PC-9 (cell line): ENCODE measurements at regions not wholly inside any gene's neighbourhood (a gene's known extent, or its start where the extent isn't known, plus 50 kb on each side); places are given as distances from the start of the nearest gene placed in this dataset.

Experiments used
- BruUV-seq: library from RNA; stranded (reverse); fragments of 400-500 nt; replicated peaks from 2 replicates; lab custom pipeline; 2021; lab: Mats Ljungman, UMichigan
- CTCF ChIA-PET: fragments of 300-600 bp; sonication (Branson Sonifier 250); formaldehyde crosslinking; loops from one replicate; lab custom pipeline; 2022; ENCODE audit warnings: antibody characterized with exemption; lab: Charles Lee
- POLR2A ChIA-PET: fragments of 300-600 bp; sonication (Branson Sonifier 250); formaldehyde crosslinking; loops from one replicate; lab custom pipeline; 2022; ENCODE audit warnings: antibody characterized with exemption; ENCODE audit not compliant: unreplicated experiment; lab: Charles Lee
- DNase-seq, 2 experiments: peaks; one replicate each; pipeline versions ENCODE4 v3.0.0 to v3.0.0-alpha.2; 2015 to 2022; ENCODE audit warnings: mixed read lengths in 1 of 2
- H2AFZ ChIP-seq: fragments of 200-600 bp; sonication (generic); 2 replicates; pipeline ENCODE4 v1.8.1; 2017; ENCODE audit warnings: antibody characterized with exemption
- H3F3A ChIP-seq: fragments of 200-600 bp; sonication (generic); 2 replicates; pipeline ENCODE4 v1.8.1; 2017; ENCODE audit warnings: antibody characterized with exemption, mild to moderate bottlenecking, low read depth; ENCODE audit not compliant: insufficient read depth
- H3K27ac ChIP-seq: fragments of 200-600 bp; sonication (generic); 2 replicates; pipeline ENCODE4 v1.6.1; 2016; ENCODE audit warnings: mixed run types
- H3K27me3 ChIP-seq: fragments of 200-600 bp; sonication (generic); 2 replicates; pipeline ENCODE4 v1.6.1; 2016; ENCODE audit warnings: low read depth, mixed run types; ENCODE audit not compliant: insufficient read depth
- H3K36me3 ChIP-seq: fragments of 200-600 bp; sonication (generic); 2 replicates; pipeline ENCODE4 v1.6.1; 2016; ENCODE audit warnings: low read depth, mixed run types
- H3K4me1 ChIP-seq: fragments of 200-600 bp; sonication (generic); replicated peaks from 2 replicates; pipeline ENCODE4 v1.6.1; 2016; ENCODE audit warnings: mixed run types; ENCODE audit not compliant: insufficient read depth
- H3K4me2 ChIP-seq: fragments of 200-600 bp; sonication (generic); 2 replicates; pipeline ENCODE4 v1.6.1; 2017; ENCODE audit warnings: mixed run types
- H3K4me3 ChIP-seq: fragments of 200-600 bp; sonication (generic); 2 replicates; pipeline ENCODE4 v1.6.1; 2016; ENCODE audit warnings: mixed run types
- H3K79me2 ChIP-seq: fragments of 200-600 bp; sonication (generic); 2 replicates; pipeline ENCODE4 v1.6.1; 2017; ENCODE audit warnings: low read depth, mixed run types
- H3K9me2 ChIP-seq: fragments of 200-600 bp; sonication (generic); 2 replicates; pipeline ENCODE4 v1.8.1; 2017; ENCODE audit warnings: mild to moderate bottlenecking; ENCODE audit not compliant: insufficient read depth
- H3K9me3 ChIP-seq: fragments of 200-600 bp; sonication (generic); 2 replicates; pipeline ENCODE4 v1.8.1; 2016; ENCODE audit warnings: low read depth; ENCODE audit not compliant: insufficient read depth
- H4K20me1 ChIP-seq: fragments of 200-600 bp; sonication (generic); 2 replicates; pipeline ENCODE4 v1.8.1; 2017; ENCODE audit not compliant: insufficient read depth
- EZH2 ChIP-seq: fragments of 200-600 bp; sonication (generic); IDR thresholded peaks from 2 replicates; pipeline ENCODE4 v1.8.0; 2017; ENCODE audit warnings: antibody characterized with exemption, low read depth
- intact Hi-C: fragments of 100-400 bp; cut with micrococcal nuclease; formaldehyde crosslinking; loops from one replicate; pipeline ENCODE4 v1.10.0; 2022; ENCODE audit not compliant: unreplicated experiment
- TF ChIP-seq, protein P1 (sequence below): fragments of 200-600 bp; sonication (generic); conservative IDR thresholded peaks from 2 replicates; pipeline ENCODE4 v1.6.1; 2017; ENCODE audit warnings: mixed run types, antibody characterized with exemption, mild to moderate bottlenecking, moderate library complexity

DNA sequence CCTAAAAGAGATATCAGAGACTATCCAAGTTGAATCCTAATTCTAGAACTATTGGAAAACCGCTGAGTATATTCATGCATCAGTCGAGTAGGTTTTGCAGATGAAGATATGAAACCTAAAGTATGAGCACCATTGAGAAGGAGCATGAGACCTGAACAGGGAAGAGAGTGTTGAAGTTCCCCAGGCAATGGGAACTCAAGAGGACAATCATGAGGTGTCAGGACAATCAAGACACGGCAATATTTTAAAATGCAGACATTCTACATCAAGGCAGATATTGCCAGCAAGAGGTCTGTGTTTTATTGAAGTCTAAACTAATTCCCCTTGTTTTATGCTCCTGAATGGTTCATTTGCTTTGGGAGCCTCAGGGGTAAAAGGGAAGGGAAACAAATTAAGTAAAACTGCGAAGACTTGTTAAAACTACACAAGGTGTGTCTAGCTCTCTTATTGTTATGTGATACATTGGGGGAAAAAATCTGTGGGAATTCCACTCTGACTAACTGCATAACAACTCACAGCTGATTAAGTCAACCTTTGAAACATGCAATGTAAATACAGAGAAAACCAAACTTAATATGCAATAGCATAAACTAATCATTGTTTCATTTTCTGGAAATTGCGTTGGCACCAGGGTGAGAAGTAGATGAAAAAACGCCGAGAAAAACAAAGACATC is 347.9 kb upstream of the ADGRL2 start:
- no TSS peak for BruUV-seq
- Histone ChIP-seq H3F3A (no peaks in the 10 kb centered on the region), H4K20me1 (no peaks in the 10 kb centered on the region), H3K79me2 (no peaks in the 10 kb centered on the region), H3K4me1 (no peaks in the 10 kb centered on the region), H3K36me3 (no peaks in the 10 kb centered on the region), H3K27me3 (no peaks in the 10 kb centered on the region), H3K4me3 (no peak overlapping the region), H3K4me2 (no peak overlapping the region), H3K27ac (no peak overlapping the region), H2AFZ (no peak overlapping the region), H3K9me2 (no peaks in the 10 kb centered on the region), H3K9me3 (no peaks in the 10 kb centered on the region)
- no peak for TF ChIP-seq EZH2
- TF ChIP-seq, protein P1, sequence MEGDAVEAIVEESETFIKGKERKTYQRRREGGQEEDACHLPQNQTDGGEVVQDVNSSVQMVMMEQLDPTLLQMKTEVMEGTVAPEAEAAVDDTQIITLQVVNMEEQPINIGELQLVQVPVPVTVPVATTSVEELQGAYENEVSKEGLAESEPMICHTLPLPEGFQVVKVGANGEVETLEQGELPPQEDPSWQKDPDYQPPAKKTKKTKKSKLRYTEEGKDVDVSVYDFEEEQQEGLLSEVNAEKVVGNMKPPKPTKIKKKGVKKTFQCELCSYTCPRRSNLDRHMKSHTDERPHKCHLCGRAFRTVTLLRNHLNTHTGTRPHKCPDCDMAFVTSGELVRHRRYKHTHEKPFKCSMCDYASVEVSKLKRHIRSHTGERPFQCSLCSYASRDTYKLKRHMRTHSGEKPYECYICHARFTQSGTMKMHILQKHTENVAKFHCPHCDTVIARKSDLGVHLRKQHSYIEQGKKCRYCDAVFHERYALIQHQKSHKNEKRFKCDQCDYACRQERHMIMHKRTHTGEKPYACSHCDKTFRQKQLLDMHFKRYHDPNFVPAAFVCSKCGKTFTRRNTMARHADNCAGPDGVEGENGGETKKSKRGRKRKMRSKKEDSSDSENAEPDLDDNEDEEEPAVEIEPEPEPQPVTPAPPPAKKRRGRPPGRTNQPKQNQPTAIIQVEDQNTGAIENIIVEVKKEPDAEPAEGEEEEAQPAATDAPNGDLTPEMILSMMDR = no peak
- ChIA-PET CTCF (no interaction called here), POLR2A (no interaction called here)
- intact Hi-C loops = no loop called here
- no peak for DNase-seq

DNA sequence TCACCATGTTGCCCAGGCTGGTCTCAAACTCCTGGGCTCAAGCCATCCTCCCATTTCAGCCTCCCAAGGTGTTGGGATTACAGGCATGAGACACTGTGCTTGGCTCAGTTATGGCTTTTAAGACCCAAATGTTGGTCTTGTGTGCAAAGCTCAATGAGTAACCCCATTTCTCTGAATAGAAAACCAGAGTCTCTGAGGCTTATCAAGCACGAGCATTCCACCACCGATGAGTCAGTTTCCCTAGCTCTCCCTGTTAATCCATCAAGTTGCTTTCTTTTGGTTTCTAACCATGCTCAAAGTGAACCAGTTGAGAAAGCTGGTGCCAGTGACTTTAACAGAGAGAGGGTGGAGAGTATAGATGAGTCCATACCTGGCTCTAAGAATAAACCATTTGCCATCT is 350.9 kb upstream of the ADGRL2 start:
- no TSS peak for BruUV-seq
- Histone ChIP-seq H3K36me3 (no peaks in the 10 kb centered on the region), H3F3A (no peaks in the 10 kb centered on the region), H3K9me3 (no peaks in the 10 kb centered on the region), H3K27me3 (no peaks in the 10 kb centered on the region), H3K9me2 (no peaks in the 10 kb centered on the region), H3K27ac (no peak overlapping the region), H3K79me2 (no peaks in the 10 kb centered on the region), H3K4me3 (no peak overlapping the region), H4K20me1 (no peaks in the 10 kb centered on the region), H2AFZ (no peak overlapping the region), H3K4me2 (no peak overlapping the region), H3K4me1 (no peaks in the 10 kb centered on the region)
- POLR2A ChIA-PET = no interaction called here
- TF ChIP-seq, protein P1 = no peak
- no peak for TF ChIP-seq EZH2
- no peak for DNase-seq
- intact Hi-C loops = no loop called here
- CTCF ChIA-PET = no interaction called here

DNA sequence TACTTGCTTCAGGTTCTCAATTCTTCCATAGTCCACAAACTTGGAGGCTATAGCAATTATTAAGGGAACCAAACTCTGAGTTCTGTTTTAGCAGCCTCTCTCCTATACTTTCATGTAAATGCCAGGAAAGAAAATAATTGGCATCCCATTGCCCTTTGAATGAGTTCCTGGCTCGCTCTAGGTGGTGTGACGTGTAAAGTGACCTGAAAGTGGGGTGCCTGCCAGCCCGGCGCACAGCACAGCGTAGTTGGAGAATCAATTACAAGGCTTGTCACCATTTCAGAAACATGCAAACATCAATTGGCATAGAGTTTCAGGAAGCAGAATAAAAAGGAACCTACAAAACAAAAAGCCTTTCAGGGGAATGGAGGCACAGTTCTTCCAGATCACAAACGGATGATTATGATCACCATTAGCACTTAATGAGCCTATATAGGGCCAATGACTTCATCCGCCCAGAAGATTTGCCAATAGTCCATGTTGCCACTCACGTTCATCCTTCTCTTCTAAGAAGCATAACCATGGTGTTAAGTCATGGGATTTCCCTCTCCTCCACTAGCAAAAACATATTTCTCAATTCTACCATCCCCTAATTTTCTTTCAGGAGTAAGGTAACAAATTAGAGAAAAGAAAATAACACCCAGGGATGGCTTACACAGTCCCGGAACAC is 354.6 kb upstream of the ADGRL2 start:
- no TSS peak for BruUV-seq

More for the DNA sequence above, 354.6 kb upstream of the ADGRL2 start:
- Histone ChIP-seq H3K27me3 (no peaks in the 10 kb centered on the region), H3K36me3 (no peaks in the 10 kb centered on the region), H2AFZ (no peak overlapping the region), H3K9me2 (no peaks in the 10 kb centered on the region), H3K9me3 (no peaks in the 10 kb centered on the region), H3K4me1 (no peaks in the 10 kb centered on the region), H3K27ac (no peak overlapping the region), H3K4me3 (no peak overlapping the region), H3K79me2 (no peaks in the 10 kb centered on the region), H3K4me2 (no peak overlapping the region), H4K20me1 (no peaks in the 10 kb centered on the region; the same call in 1 of the 2 replicates), H3F3A (no peaks in the 10 kb centered on the region)
- POLR2A ChIA-PET = no interaction called here
- DNase-seq = no peak
- TF ChIP-seq, protein P1 = no peak
- no peak for TF ChIP-seq EZH2
- CTCF ChIA-PET = no interaction called here
- intact Hi-C loops = no loop called here
